Stimulated activated effector memory CD8-positive, alpha-beta T cell treated with anti-CD3 and anti-CD28 coated beads, Interleukin-12 subunit alpha, Interleukin-12 subunit beta, amount 100 ng/mL, for 72 hours (primary cell): ENCODE measurements at regions not wholly inside any gene's neighbourhood (a gene's known extent, or its start where the extent isn't known, plus 50 kb on each side); places are given as distances from the start of the nearest gene placed in this dataset.

Experiments
- ATAC-seq: fragments of 150-1000 bp; cut with Tn5 transposase; 2 replicates; pipeline ENCODE4 v1.10.0; 2021
- DNase-seq, 2 donors: peaks; one replicate each; pipeline ENCODE4 v3.0.0; 2021 to 2022; ENCODE audit warnings: low spot score in 2 of 2
- H3K27ac Mint-ChIP-seq: one replicate; pipeline ENCODE4 v1.8.0; 2022; ENCODE audit warnings: mild to moderate bottlenecking, mixed read lengths
- H3K36me3 Mint-ChIP-seq: one replicate; pipeline ENCODE4 v1.8.0; 2022; ENCODE audit warnings: mild to moderate bottlenecking, mixed read lengths
- H3K4me1 Mint-ChIP-seq: one replicate; pipeline ENCODE4 v1.8.0; 2022; ENCODE audit warnings: mixed read lengths
- H3K4me3 Mint-ChIP-seq: one replicate; pipeline ENCODE4 v1.8.0; 2022; ENCODE audit warnings: mild to moderate bottlenecking, mixed read lengths
- H3K9me3 Mint-ChIP-seq: one replicate; pipeline ENCODE4 v1.8.0; 2022; ENCODE audit warnings: mixed read lengths

GRCh38 chr10:5293691-5294550 is 70.8 kb upstream of the UCN3 start:
- peak overlapping the region; percentile 79 for H3K4me3 Mint-ChIP-seq
- peaks cover 68% of the 10 kb centered on the region for H3K4me1 Mint-ChIP-seq
- ATAC-seq (peak; percentile 76), DNase-seq (peak in 1 of 2 donors; percentile 74)
- H3K9me3 Mint-ChIP-seq: no peaks in the 10 kb centered on the region
- peaks cover 5% of the 10 kb centered on the region for H3K36me3 Mint-ChIP-seq
- peak overlapping the region; percentile 93 for H3K27ac Mint-ChIP-seq

DNA sequence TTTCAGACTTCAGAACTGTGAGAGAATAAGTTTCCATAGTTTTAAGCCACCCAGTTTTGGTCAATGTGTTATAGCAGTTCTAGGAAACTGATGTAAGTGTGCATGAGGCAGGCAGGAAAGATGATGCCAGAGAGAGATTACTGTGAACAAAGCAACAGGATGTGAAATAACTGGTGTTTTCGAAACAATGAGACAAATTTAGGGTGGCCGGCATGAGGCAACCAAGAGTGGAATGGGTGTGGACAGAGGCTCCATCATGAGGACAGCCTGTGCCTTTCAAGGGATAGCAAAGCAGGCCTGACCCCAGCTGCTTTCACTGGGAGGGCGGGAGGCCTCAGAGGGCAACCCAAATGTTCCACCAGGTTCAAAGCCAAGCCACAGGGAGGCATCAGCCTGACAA is 67.3 kb upstream of the UCN3 start:
- H3K4me1 Mint-ChIP-seq: peaks cover 59% of the 10 kb centered on the region
- no peaks in the 10 kb centered on the region for H3K9me3 Mint-ChIP-seq
- H3K36me3 Mint-ChIP-seq: peaks cover 5% of the 10 kb centered on the region
- peak in 1 of 2 donors; percentile 51 for DNase-seq
- peak; percentile 77 for ATAC-seq
- peak overlapping the region; percentile 48 for H3K4me3 Mint-ChIP-seq
- peak overlapping the region; percentile 93 for H3K27ac Mint-ChIP-seq

DNA sequence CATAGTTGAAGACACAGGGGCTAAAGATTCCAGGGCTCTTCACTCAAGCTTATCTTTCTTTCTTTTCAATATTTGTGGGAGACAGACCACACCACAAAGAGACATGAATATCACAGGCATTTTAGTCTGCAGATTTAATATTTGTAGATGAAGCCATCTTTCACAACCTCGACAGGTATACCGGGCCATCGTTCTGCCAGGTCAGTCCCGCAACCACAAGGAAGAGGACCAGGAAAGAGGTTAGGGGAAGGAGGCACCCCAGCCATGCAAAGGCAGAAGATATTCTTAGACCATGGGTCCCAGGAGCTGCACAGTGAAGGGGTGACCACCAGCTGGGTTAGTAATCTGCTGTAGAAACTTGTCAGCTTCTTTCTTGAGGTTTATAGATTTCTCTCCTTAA is 66.8 kb upstream of the UCN3 start:
- H3K36me3 Mint-ChIP-seq: peaks cover 5% of the 10 kb centered on the region
- ATAC-seq: no peak
- DNase-seq: no peak
- peaks cover 54% of the 10 kb centered on the region for H3K4me1 Mint-ChIP-seq
- peak overlapping the region; percentile 48 for H3K4me3 Mint-ChIP-seq
- peak overlapping the region; percentile 93 for H3K27ac Mint-ChIP-seq
- H3K9me3 Mint-ChIP-seq: no peaks in the 10 kb centered on the region

DNA sequence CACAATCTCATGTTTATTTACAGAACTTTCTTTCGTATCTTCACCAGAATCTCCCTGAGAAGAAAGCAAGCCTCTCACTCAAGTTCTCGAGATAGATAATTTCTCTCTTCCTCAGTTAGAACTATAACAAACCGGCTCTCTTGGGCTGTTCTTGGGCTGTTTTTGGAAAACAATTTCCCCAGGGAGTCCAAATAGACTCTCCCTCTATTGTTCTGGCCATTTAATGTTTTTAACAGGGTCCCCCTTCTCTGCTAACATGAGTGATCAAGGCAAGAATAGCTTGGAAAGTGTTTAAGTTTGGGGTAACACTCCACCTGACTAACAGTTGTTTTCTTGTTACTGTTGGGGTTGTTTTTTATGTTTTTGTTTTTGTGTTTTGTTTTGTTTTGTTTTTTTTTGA is 64.8 kb upstream of the UCN3 start:
- Mint-ChIP-seq H3K27ac (no peak overlapping the region), H3K4me3 (no peak overlapping the region), H3K9me3 (peaks cover 7% of the 10 kb centered on the region), H3K36me3 (peaks cover 3% of the 10 kb centered on the region), H3K4me1 (peaks cover 37% of the 10 kb centered on the region)
- no peak for DNase-seq
- no peak for ATAC-seq

GRCh38 chr10:5303504-5303903 is 61.3 kb upstream of the UCN3 start:
- H3K27ac Mint-ChIP-seq: no peak overlapping the region
- H3K4me3 Mint-ChIP-seq: no peak overlapping the region
- no peak for ATAC-seq
- H3K9me3 Mint-ChIP-seq: peaks cover 9% of the 10 kb centered on the region
- H3K36me3 Mint-ChIP-seq: no peaks in the 10 kb centered on the region
- peaks cover 6% of the 10 kb centered on the region for H3K4me1 Mint-ChIP-seq
- DNase-seq: no peak

DNA sequence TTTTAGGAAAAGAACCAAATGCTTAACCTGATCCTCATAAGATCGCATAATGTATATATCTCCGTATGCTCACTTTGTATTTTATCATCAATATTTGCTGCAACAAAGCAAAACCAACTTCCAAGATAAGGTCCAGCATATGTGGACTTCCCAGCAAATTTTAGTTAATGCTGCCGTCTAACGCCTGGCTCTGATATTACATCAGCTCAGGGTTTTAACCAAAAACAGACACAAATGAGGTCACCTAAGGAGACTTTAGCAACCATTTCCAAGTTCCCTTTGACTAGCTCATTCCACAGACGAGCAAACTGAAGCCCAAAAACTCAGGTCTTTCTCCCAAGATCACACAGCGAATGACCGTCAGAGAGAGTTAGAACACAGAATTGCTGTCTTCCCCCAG is 59.4 kb upstream of the UCN3 start:
- no peaks in the 10 kb centered on the region for H3K4me1 Mint-ChIP-seq
- H3K36me3 Mint-ChIP-seq: no peaks in the 10 kb centered on the region
- H3K9me3 Mint-ChIP-seq: peaks cover 9% of the 10 kb centered on the region
- DNase-seq (no peak), ATAC-seq (no peak)
- H3K4me3 Mint-ChIP-seq: no peak overlapping the region
- no peak overlapping the region for H3K27ac Mint-ChIP-seq

- H3K9me3 Mint-ChIP-seq: peaks cover 2% of the 10 kb centered on the region
- no peak overlapping the region for H3K4me3 Mint-ChIP-seq
- no peaks in the 10 kb centered on the region for H3K36me3 Mint-ChIP-seq
- no peak for DNase-seq
- peaks cover 27% of the 10 kb centered on the region for H3K4me1 Mint-ChIP-seq
- H3K27ac Mint-ChIP-seq: no peak overlapping the region
- no peak for ATAC-seq
These were observed 53.9 kb upstream of the UCN3 start for GRCh38 chr10:5310914-5311313.

GRCh38 chr10:5311617-5312016 is 53.1 kb upstream of the UCN3 start:
- no peaks in the 10 kb centered on the region for H3K9me3 Mint-ChIP-seq
- H3K27ac Mint-ChIP-seq: no peak overlapping the region
- no peaks in the 10 kb centered on the region for H3K36me3 Mint-ChIP-seq

GRCh38 chr10:5314840-5315239 is 49.9 kb upstream of the UCN3 start:
- H3K36me3 Mint-ChIP-seq: no peaks in the 10 kb centered on the region
- ATAC-seq (no peak), DNase-seq (no peak)
- H3K27ac Mint-ChIP-seq: no peak overlapping the region
- no peaks in the 10 kb centered on the region for H3K9me3 Mint-ChIP-seq
- peaks cover 59% of the 10 kb centered on the region for H3K4me1 Mint-ChIP-seq
- H3K4me3 Mint-ChIP-seq: no peak overlapping the region

More at GRCh38 chr10:5311617-5312016, 53.1 kb upstream of the UCN3 start:
- H3K4me3 Mint-ChIP-seq: no peak overlapping the region
- H3K4me1 Mint-ChIP-seq: peaks cover 34% of the 10 kb centered on the region
- ATAC-seq (no peak), DNase-seq (no peak)
